B cell (primary cell): ENCODE measurements at regions not wholly inside any gene's neighbourhood (a gene's known extent, or its start where the extent isn't known, plus 50 kb on each side); places are given as distances from the start of the nearest gene placed in this dataset.

Source experiments
- ATAC-seq: fragments of 200-7000 bp; cut with Tn5 transposase; one replicate; pipeline ENCODE4 v1.10.0; 2021; ENCODE audit warnings: low read depth, mild to moderate bottlenecking, moderate number of reproducible peaks, moderate library complexity
- CTCF ChIA-PET: fragments of 350-600 bp; sonication (Branson Sonifier 250); formaldehyde crosslinking; loops from one replicate; lab custom pipeline; 2021; ENCODE audit warnings: antibody characterized with exemption, inconsistent platforms; lab: Charles Lee
- POLR2A ChIA-PET: fragments of 350-600 bp; sonication (Branson Sonifier 250); formaldehyde crosslinking; loops from one replicate; lab custom pipeline; 2021; ENCODE audit warnings: antibody characterized with exemption; lab: Charles Lee
- DNase-seq: peaks from one replicate; pipeline ENCODE4 v3.0.0; 2013
- H2AFZ ChIP-seq: 2 replicates; pipeline ENCODE4 v1.6.1; 2012; ENCODE audit warnings: mild to moderate bottlenecking, low read depth, low read length; ENCODE audit not compliant: insufficient read depth, poor library complexity, severe bottlenecking
- H3K27ac ChIP-seq, 2 donors: 1 replicate in 1 of 2; 2 replicates in 1 of 2; pipeline ENCODE4 v1.5.1; 2012 to 2013; ENCODE audit warnings: low read length in 2 of 2, mild to moderate bottlenecking in 2 of 2, moderate library complexity in 1 of 2
- H3K27me3 ChIP-seq, 4 experiments: fragments of 200-600 bp in 1 of 4; sonication (generic) in 1 of 4; replicated peaks in 1 of 4; 1 replicate in 2 of 4; 2 replicates in 2 of 4; pipeline versions ENCODE4 v1.6.1 to v1.7.0; 2013 to 2016; ENCODE audit warnings: low read length in 3 of 4, mild to moderate bottlenecking in 2 of 4, mixed read lengths in 1 of 4, moderate library complexity in 1 of 4; ENCODE audit not compliant: insufficient read depth in 4 of 4, control insufficient read depth in 3 of 4; ENCODE audit errors: control extremely low read depth in 1 of 4
- H3K36me3 ChIP-seq, 2 experiments: replicated peaks in 1 of 2; 1 replicate in 1 of 2; 2 replicates in 1 of 2; pipeline versions ENCODE4 v1.6.1 to v1.7.1; 2013; ENCODE audit warnings: low read length in 1 of 2; ENCODE audit not compliant: insufficient read depth in 2 of 2, control insufficient read depth in 1 of 2; ENCODE audit errors: control extremely low read depth in 1 of 2, extremely low read depth in 1 of 2
- H3K4me1 ChIP-seq, 2 donors: fragments of 200-600 bp in 1 of 2; sonication (generic) in 1 of 2; 1 replicate in 1 of 2; 2 replicates in 1 of 2; pipeline versions ENCODE4 v1.5.1 to v1.6.1; 2013 to 2017; ENCODE audit warnings: low read length in 2 of 2; ENCODE audit not compliant: control insufficient read depth in 2 of 2, insufficient read depth in 2 of 2
- H3K4me2 ChIP-seq: replicated peaks from 2 replicates; pipeline ENCODE3; 2012; ENCODE audit warnings: mild to moderate bottlenecking, low read depth, low read length; ENCODE audit not compliant: poor library complexity, severe bottlenecking
- H3K4me3 ChIP-seq, 5 experiments: fragments of 200-600 bp in 1 of 5; sonication (generic) in 1 of 5; 1 replicate in 3 of 5; 2 replicates in 2 of 5; pipeline versions ENCODE4 v1.5.1 to v1.7.0; 2011 to 2016; ENCODE audit warnings: low read length in 4 of 5, mild to moderate bottlenecking in 4 of 5, low read depth in 2 of 5, control low read depth in 1 of 5, moderate library complexity in 1 of 5; ENCODE audit not compliant: insufficient read depth in 1 of 5; ENCODE audit errors: control extremely low read depth in 1 of 5, extremely low read depth in 1 of 5
- H3K79me2 ChIP-seq: fragments of 200-600 bp; sonication (generic); one replicate; pipeline ENCODE4 v1.6.0; 2016; ENCODE audit warnings: low read length; ENCODE audit not compliant: control insufficient read depth, insufficient read depth
- H3K9ac ChIP-seq: fragments of 200-600 bp; sonication (generic); 2 replicates; pipeline ENCODE4 v1.6.1; 2017; ENCODE audit warnings: mild to moderate bottlenecking, low read length, moderate library complexity
- H3K9me3 ChIP-seq, 3 donors: one replicate each; pipeline versions ENCODE4 v1.6.1 to v1.7.1; 2013; ENCODE audit warnings: low read length in 2 of 3; ENCODE audit not compliant: control insufficient read depth in 2 of 3, insufficient read depth in 1 of 3; ENCODE audit errors: control extremely low read depth in 1 of 3
- H4K20me1 ChIP-seq: 2 replicates; pipeline ENCODE4 v1.6.0; 2012; ENCODE audit warnings: mild to moderate bottlenecking, low read length; ENCODE audit not compliant: insufficient read depth, control insufficient read depth, poor library complexity, severe bottlenecking
- H3K27ac Mint-ChIP-seq: one replicate; pipeline ENCODE4 v1.8.0; 2021; ENCODE audit warnings: mixed read lengths
- H3K27me3 Mint-ChIP-seq: one replicate; pipeline ENCODE4 v1.8.0; 2021; ENCODE audit warnings: mixed read lengths
- H3K4me1 Mint-ChIP-seq: one replicate; pipeline ENCODE4 v1.8.0; 2021; ENCODE audit warnings: mixed read lengths
- H3K4me3 Mint-ChIP-seq: one replicate; pipeline ENCODE4 v1.8.0; 2021; ENCODE audit warnings: mixed read lengths
- H3K9me3 Mint-ChIP-seq: one replicate; pipeline ENCODE4 v1.8.0; 2022; ENCODE audit warnings: mixed read lengths; ENCODE audit not compliant: insufficient read depth
- EZH2 ChIP-seq: IDR thresholded peaks from 2 replicates; pipeline ENCODE4 v1.6.1; 2012; ENCODE audit warnings: borderline replicate concordance, low read depth, mild to moderate bottlenecking, moderate library complexity, low read length; ENCODE audit not compliant: insufficient read depth, poor library complexity, severe bottlenecking
- WGBS: methylation state at CpG from one replicate; pipeline ENCODE4 v1.1.5; 2013; ENCODE audit warnings: missing lambda C conversion rate; ENCODE audit not compliant: insufficient coverage; 5-methylcytosine and 5-hydroxymethylcytosine counted together
- intact Hi-C: fragments of 100-400 bp; cut with micrococcal nuclease; formaldehyde crosslinking; loops from one replicate; pipeline ENCODE4 v1.10.0; 2022
- TF ChIP-seq, protein P1 (sequence below): fragments of 200-600 bp; IDR thresholded peaks from one replicate; pipeline ENCODE4 v1.8.0; 2022; ENCODE audit warnings: antibody characterized with exemption, mild to moderate bottlenecking

DNA sequence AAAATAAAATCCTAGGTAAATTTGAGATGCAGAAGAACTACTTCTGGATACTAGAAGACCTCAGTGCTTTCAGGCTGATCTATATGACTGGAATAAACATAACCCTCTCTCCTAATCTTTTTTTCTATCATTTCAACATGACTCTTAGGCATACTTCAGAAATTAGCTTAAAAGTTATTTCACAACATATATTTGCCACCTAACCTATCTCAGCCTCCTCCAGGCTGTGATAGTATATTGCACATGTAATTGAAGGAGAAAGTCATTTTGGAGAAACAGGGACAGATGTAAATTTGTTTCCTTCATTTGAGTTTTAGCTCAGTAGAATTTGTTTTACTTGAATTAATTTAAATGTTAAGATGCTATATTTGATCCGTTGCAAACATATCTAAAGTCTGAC lies 1932.3 kb upstream of the CDH6 start:
- intact Hi-C loops, result no loop called here
- Mint-ChIP-seq H3K27ac (no peak overlapping the region), H3K4me3 (no peak overlapping the region), H3K9me3 (peaks cover 2% of the 10 kb centered on the region), H3K4me1 (no peaks in the 10 kb centered on the region), H3K27me3 (no peaks in the 10 kb centered on the region)
- ChIA-PET POLR2A (no interaction called here), CTCF (no interaction called here)
- peaks cover 0 to 3% (median 0%) of the 10 kb centered on the region in 3 donors for H3K9me3 ChIP-seq
- H3K4me1 ChIP-seq, result no peaks in the 10 kb centered on the region
- DNase-seq, result no peak
- TF ChIP-seq EZH2, result no peak
- H3K9ac ChIP-seq, result no peak overlapping the region
- no peak overlapping the region for H3K4me3 ChIP-seq
- H3K4me2 ChIP-seq, result no peak overlapping the region
- no peak overlapping the region for H3K27ac ChIP-seq
- no peaks in the 10 kb centered on the region for H3K36me3 ChIP-seq
- H3K79me2 ChIP-seq, result no peaks in the 10 kb centered on the region
- no peaks in the 10 kb centered on the region for H3K27me3 ChIP-seq
- WGBS, result no CpG with 5 or more reads among the region's 1 CpG
- H4K20me1 ChIP-seq, result no peaks in the 10 kb centered on the region
- H2AFZ ChIP-seq, result no peak overlapping the region
- no peak for ATAC-seq

GRCh38 chr5:29252390-29252789 lies 1941.1 kb upstream of the CDH6 start:
- no peaks in the 10 kb centered on the region for H3K9me3 Mint-ChIP-seq
- Histone ChIP-seq H3K9me3 (no peaks in the 10 kb centered on the region), H3K4me2 (no peak overlapping the region), H2AFZ (no peak overlapping the region), H3K9ac (no peak overlapping the region), H3K4me1 (no peaks in the 10 kb centered on the region), H3K79me2 (no peaks in the 10 kb centered on the region), H3K27ac (no peak overlapping the region), H3K36me3 (no peaks in the 10 kb centered on the region), H3K27me3 (no peaks in the 10 kb centered on the region), H3K4me3 (no peak overlapping the region), H4K20me1 (no peaks in the 10 kb centered on the region)
- intact Hi-C loops, result no loop called here
- ChIA-PET CTCF (no interaction called here), POLR2A (no interaction called here)
- WGBS, result 86% methylated on average over 1 of the region's 2 CpGs
- no peak overlapping the region for H3K27ac Mint-ChIP-seq
- H3K27me3 Mint-ChIP-seq, result no peaks in the 10 kb centered on the region
- ATAC-seq, result no peak
- TF ChIP-seq, protein P1, sequence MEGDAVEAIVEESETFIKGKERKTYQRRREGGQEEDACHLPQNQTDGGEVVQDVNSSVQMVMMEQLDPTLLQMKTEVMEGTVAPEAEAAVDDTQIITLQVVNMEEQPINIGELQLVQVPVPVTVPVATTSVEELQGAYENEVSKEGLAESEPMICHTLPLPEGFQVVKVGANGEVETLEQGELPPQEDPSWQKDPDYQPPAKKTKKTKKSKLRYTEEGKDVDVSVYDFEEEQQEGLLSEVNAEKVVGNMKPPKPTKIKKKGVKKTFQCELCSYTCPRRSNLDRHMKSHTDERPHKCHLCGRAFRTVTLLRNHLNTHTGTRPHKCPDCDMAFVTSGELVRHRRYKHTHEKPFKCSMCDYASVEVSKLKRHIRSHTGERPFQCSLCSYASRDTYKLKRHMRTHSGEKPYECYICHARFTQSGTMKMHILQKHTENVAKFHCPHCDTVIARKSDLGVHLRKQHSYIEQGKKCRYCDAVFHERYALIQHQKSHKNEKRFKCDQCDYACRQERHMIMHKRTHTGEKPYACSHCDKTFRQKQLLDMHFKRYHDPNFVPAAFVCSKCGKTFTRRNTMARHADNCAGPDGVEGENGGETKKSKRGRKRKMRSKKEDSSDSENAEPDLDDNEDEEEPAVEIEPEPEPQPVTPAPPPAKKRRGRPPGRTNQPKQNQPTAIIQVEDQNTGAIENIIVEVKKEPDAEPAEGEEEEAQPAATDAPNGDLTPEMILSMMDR, result no peak
- no peak for TF ChIP-seq EZH2
- H3K4me3 Mint-ChIP-seq, result no peak overlapping the region
- no peaks in the 10 kb centered on the region for H3K4me1 Mint-ChIP-seq
- no peak for DNase-seq
